ENCODE measurements at regions not wholly inside any gene's neighbourhood (a gene's known extent, or its start where the extent isn't known, plus 50 kb on each side); places are given as distances from the start of the nearest gene placed in this dataset.
A peak's percentile ranks its signal among the peaks of the same experiment; 100 is the strongest.

- TF ChIP-seq CTCF (IDR thresholded peaks at IDR 0.05; ENCODE audit: borderline replicate concordance, insufficient read depth, low read depth, low read length), result no peak
- no peak overlapping the region for H3K4me3 ChIP-seq (ENCODE audit: low read depth, low read length)
Measured at GRCh38 chr9:22240619-22241018, 206.0 kb upstream of the DMRTA1 start.

DNA sequence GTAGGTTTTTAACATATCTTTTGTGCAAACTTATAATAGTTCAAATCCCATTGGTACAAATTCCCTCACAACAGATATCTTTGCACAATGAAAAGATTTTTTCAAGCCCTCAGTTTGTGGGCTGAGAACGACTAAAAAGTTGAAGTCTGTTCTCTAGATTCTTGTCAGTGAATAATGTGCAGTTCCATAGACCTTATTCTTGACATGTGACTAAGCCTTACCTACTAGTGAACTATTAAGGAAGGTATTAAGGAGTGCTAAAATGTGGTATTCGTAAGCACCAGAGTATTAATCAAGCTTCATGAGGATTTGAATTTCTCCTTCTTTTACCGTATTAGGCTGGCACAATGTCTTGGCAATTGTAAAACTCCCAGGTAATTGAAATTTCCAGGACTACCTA, 205.6 kb upstream of the DMRTA1 start:
- H3K4me3 ChIP-seq (ENCODE audit: low read depth, low read length), result no peak overlapping the region

DNA sequence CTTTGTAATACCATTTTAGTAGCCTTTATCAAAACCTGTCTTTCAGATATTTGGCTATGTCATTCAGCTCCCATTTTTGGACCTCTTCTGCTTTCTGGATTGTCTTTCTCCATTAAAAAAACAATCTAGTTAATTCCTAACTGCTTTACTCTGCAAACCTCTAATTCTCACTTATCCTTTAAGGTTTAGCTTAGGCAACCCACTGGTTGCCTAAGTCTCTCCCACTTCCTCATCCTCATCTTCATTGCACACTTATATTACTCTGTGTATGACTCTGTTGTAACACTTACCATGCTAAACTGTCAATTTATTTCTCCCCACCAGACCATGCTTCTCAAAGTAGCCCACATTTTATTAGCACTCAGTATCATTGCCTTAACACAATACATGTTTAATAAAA, 205.0 kb upstream of the DMRTA1 start:
- no peak for TF ChIP-seq CTCF (IDR thresholded peaks at IDR 0.05; ENCODE audit: borderline replicate concordance, insufficient read depth, low read depth, low read length)
- H3K4me3 ChIP-seq (ENCODE audit: low read depth, low read length), result no peak overlapping the region

More for the DNA sequence above, 205.6 kb upstream of the DMRTA1 start:
- no peak for TF ChIP-seq CTCF (IDR thresholded peaks at IDR 0.05; ENCODE audit: borderline replicate concordance, insufficient read depth, low read depth, low read length)

DNA sequence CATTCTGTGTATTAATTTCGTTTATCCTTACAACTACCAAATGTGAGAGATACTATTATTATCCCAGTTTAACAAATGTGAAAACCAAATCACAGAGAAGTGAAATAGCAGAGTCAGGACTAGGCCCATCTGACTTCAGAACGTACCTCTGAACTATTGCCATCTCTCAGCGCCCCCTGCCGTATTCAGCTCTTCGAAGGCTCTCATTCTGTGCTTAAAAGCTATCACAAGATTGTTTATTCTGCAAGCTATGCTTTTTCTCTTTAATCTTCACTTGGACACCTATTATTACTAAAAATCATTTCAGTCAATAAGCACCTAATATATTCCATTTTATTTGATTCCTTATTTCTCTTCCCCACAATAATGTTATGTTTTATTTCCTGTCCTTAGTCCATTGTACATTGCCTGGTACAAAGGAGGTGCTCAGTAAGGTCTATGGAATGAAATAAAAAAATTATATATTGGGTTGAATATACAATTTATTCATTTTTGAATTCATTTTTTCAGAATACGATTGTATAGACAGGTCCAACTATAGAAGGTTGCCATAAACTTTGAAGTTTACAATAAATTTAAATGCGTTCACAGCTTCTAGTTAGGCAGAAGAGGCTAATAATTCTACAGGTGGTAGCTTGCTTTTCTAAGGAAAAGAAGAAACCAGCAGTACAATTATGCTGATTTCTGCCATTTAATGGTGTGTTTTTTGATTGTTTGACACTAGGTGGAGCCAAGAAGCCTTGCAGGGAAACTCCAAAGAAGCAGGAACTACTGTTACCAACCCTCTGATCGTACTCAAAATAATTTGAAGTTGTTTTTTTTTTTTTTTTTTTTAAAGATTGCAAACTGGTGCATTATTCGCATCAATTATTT, 202.2 kb upstream of the DMRTA1 start:
- peak; percentile 57 for TF ChIP-seq CTCF (IDR thresholded peaks at IDR 0.05; ENCODE audit: borderline replicate concordance, insufficient read depth, low read depth, low read length)
- no peak overlapping the region for H3K4me3 ChIP-seq (ENCODE audit: low read depth, low read length)

DNA sequence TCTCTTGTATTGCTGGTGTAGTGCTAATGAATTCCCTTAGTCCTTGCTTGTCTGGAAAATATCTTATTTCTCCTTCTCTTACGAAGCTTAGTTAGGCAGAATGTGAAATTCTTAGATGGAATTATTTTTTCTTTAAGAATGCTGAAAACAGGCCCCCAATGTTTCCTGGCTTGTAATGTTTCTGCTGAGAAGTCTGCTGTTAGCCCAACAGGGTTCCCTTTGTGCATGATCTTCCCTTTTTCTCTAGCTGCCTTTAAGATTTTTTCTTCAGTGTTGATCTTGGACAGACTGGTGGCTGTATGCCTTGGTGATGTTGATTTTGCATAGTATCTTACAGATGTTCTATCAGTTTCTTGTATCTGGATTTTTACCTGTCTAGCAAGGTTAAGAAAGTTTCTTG, 191.3 kb upstream of the DMRTA1 start:
- no peak for TF ChIP-seq CTCF (IDR thresholded peaks at IDR 0.05; ENCODE audit: borderline replicate concordance, insufficient read depth, low read depth, low read length)
- H3K4me3 ChIP-seq (ENCODE audit: low read depth, low read length), result no peak overlapping the region

DNA sequence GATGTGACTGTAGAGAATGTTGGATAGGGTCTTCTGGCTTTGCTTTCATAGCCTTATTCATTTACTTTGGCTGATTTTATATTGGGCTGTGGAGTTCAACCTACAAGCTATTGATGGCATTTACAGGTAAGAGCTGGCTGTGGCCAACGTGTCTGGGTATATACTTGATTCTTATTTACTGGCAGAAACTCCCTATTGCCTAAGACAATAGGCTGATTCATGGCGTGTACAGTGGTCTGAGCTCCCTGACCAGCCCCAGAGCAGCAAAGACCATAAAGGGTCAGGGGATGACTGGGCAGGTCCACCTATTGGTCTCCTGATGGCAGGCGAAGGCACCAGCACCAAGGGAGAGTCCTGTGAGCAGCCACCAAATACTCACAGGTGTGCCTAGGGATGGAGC, 190.2 kb upstream of the DMRTA1 start:
- no peak overlapping the region for H3K4me3 ChIP-seq (ENCODE audit: low read depth, low read length)
- no peak for TF ChIP-seq CTCF (IDR thresholded peaks at IDR 0.05; ENCODE audit: borderline replicate concordance, insufficient read depth, low read depth, low read length)
